GM12878 (cell line): ENCODE measurements at regions not wholly inside any gene's neighbourhood (a gene's known extent, or its start where the extent isn't known, plus 50 kb on each side); places are given as distances from the start of the nearest gene placed in this dataset.

Source experiments
- ATAC-seq: fragments of 200-7000 bp; cut with Tn5 transposase; 3 replicates; pipeline ENCODE4 v1.9.1; 2020; ENCODE audit warnings: mild to moderate bottlenecking, moderate library complexity
- BruUV-seq: library from RNA; stranded (reverse); fragments of 400-500 nt; replicated peaks from 2 replicates; lab custom pipeline; 2021; lab: Mats Ljungman, UMichigan
- CTCF ChIA-PET: fragments of 300-600 bp; sonication (Branson Sonifier 250); formaldehyde crosslinking; extraction: SDS; loops from one replicate; lab custom pipeline; 2021; ENCODE audit warnings: inconsistent platforms; lab: Yijun Ruan, JAX
- POLR2A ChIA-PET: fragments of 350-600 bp; formaldehyde crosslinking; extraction: SDS; loops from one replicate; lab custom pipeline; 2021; ENCODE audit warnings: inconsistent platforms; lab: Charles Lee
- RAD21 ChIA-PET: fragments of 300-600 bp; sonication (Branson Sonifier 250); formaldehyde crosslinking; loops from one replicate; lab custom pipeline; 2023; ENCODE audit warnings: antibody characterized with exemption; ENCODE audit not compliant: unreplicated experiment; lab: Charles Lee
- SMC1A ChIA-PET: fragments of 300-600 bp; sonication (Branson Sonifier 250); formaldehyde crosslinking; loops from one replicate; lab custom pipeline; 2023; ENCODE audit not compliant: unreplicated experiment, uncharacterized antibody; lab: Charles Lee
- DNase-seq: peaks from one replicate; pipeline ENCODE4 v3.0.0-alpha.2; 2011; ENCODE audit warnings: low read depth, low spot score
- FAIRE-seq: peaks from 3 replicates; lab custom pipeline; 2011; peaks lifted over from hg19 to GRCh38; lab: Jason Lieb, UNC
- H2AFZ ChIP-seq: 2 replicates; pipeline ENCODE4 v1.6.0; 2011; ENCODE audit warnings: low read depth, low read length, control low read depth; ENCODE audit not compliant: control insufficient read depth
- H3K27ac ChIP-seq: 2 replicates; pipeline ENCODE4 v1.5.1; 2011; ENCODE audit warnings: control low read depth; ENCODE audit not compliant: control insufficient read depth, insufficient read depth
- H3K27me3 ChIP-seq, 2 experiments: replicated peaks in 1 of 2; 2 replicates each; pipeline versions ENCODE4 v1.6.0 to v1.6.1; 2011; ENCODE audit warnings: low read length in 1 of 2; ENCODE audit not compliant: control insufficient read depth in 2 of 2, insufficient read depth in 2 of 2
- H3K36me3 ChIP-seq, 2 experiments: 2 replicates each; pipeline ENCODE4 v1.5.1; 2011; ENCODE audit warnings: low read length in 1 of 2; ENCODE audit not compliant: control insufficient read depth in 2 of 2, insufficient read depth in 2 of 2
- H3K4me1 ChIP-seq: 2 replicates; pipeline ENCODE4 v1.6.1; 2011; ENCODE audit warnings: mild to moderate bottlenecking, low read length, moderate library complexity, mixed read lengths; ENCODE audit not compliant: control insufficient read depth, insufficient read depth
- H3K4me2 ChIP-seq: 2 replicates; pipeline ENCODE4 v1.6.0; 2011; ENCODE audit warnings: control low read depth; ENCODE audit not compliant: control insufficient read depth, insufficient read depth
- H3K4me3 ChIP-seq: fragments of 200-600 bp; sonication (generic); 2 replicates; pipeline ENCODE4 v1.5.1; 2016
- H3K79me2 ChIP-seq: 2 replicates; pipeline ENCODE4 v1.6.0; 2011; ENCODE audit warnings: low read length; ENCODE audit not compliant: control insufficient read depth, insufficient read depth
- H3K9ac ChIP-seq: 2 replicates; pipeline ENCODE4 v1.8.0; 2011; ENCODE audit warnings: low read length, control low read depth, mixed read lengths; ENCODE audit not compliant: control insufficient read depth, insufficient read depth
- H3K9me3 ChIP-seq: replicated peaks from 3 replicates; pipeline ENCODE4 v1.5.1; 2011; ENCODE audit warnings: mild to moderate bottlenecking, low read length; ENCODE audit not compliant: control insufficient read depth, insufficient read depth
- H4K20me1 ChIP-seq: 2 replicates; pipeline ENCODE4 v1.6.0; 2011; ENCODE audit not compliant: control insufficient read depth, insufficient read depth
- BCLAF1 ChIP-seq: fragments of 450-650 bp; IDR thresholded peaks from 2 replicates; pipeline ENCODE4 v1.6.1; 2017; ENCODE audit warnings: antibody characterized with exemption, mild to moderate bottlenecking, moderate library complexity
- CBX5 ChIP-seq: sonication (generic); IDR thresholded peaks from 2 replicates; pipeline ENCODE4 v1.6.1; 2016; ENCODE audit warnings: low read depth, moderate library complexity, mild to moderate bottlenecking, inconsistent platforms
- CTCF ChIP-seq, 3 experiments: IDR thresholded peaks in 2 of 3; conservative IDR thresholded peaks in 1 of 3; 2 replicates each; pipeline ENCODE4 v1.5.1; 2011; ENCODE audit warnings: low read depth in 3 of 3, low read length in 3 of 3, mild to moderate bottlenecking in 3 of 3, control low read depth in 2 of 3, moderate library complexity in 2 of 3, inconsistent platforms in 1 of 3, mixed read lengths in 1 of 3; ENCODE audit not compliant: control insufficient read depth in 2 of 3, insufficient read depth in 1 of 3; ENCODE audit errors: extremely low read depth in 1 of 3
- PAX5 ChIP-seq: IDR thresholded peaks from 2 replicates; pipeline ENCODE4 v1.6.1; 2011; ENCODE audit warnings: low read depth, low read length, borderline replicate concordance
- WGBS: methylation state at CpG from one replicate; pipeline ENCODE4 v1.1.6; 2016; ENCODE audit warnings: low lambda C conversion rate; ENCODE audit not compliant: insufficient replicate concordance, insufficient coverage; ENCODE audit errors: missing lambda C conversion rate; 5-methylcytosine and 5-hydroxymethylcytosine counted together
- in situ Hi-C: fragments of 300-500 bp; cut with MboI; formaldehyde crosslinking; loops from 9 replicates; pipeline ENCODE4 v1.14.3; 2018; ENCODE audit warnings: mixed read lengths
- intact Hi-C: fragments of 100-400 bp; cut with micrococcal nuclease; formaldehyde crosslinking; loops from one replicate; pipeline ENCODE4 v1.14.2; 2022; ENCODE audit not compliant: unreplicated experiment

DNA sequence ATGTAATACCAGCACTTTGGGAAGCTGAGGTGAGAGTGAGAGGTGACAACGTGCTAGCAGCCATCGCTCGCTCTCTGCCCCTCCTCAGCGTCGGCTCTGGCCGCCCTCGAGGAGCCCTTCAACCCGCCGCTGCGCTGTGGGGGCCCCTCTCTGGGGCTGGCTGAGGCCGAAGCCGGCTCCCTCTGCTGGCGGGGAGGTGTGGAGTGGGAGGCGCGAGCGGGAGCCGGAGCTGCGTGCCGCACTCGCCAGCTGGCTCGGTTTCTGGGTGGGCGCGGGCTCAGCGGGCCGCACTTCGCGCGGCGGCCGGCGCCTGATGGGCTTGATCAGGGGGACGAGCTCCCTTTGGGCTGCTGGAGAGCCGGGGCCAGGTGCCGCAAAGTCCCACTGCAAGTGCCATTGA is 98.9 kb upstream of the UBASH3B start:
- H3K4me2 ChIP-seq: no peak overlapping the region
- no peak overlapping the region for H3K4me3 ChIP-seq
- in situ Hi-C loops: no loop called here
- 50% methylated on average over 33 of the region's 34 CpGs for WGBS
- no peak for FAIRE-seq
- no peaks in the 10 kb centered on the region; a peak in 2 of 4 replicates for H3K27me3 ChIP-seq
- no peaks in the 10 kb centered on the region for H3K36me3 ChIP-seq
- no peaks in the 10 kb centered on the region for H3K4me1 ChIP-seq
- no peaks in the 10 kb centered on the region for H3K79me2 ChIP-seq
- SMC1A ChIA-PET: no interaction called here
- TF ChIP-seq PAX5 (no peak), CTCF (IDR thresholded peaks at IDR 0.05 in 2 of 3, conservative IDR thresholded peaks at IDR 0.05 in 1 of 3; ENCODE audit: control insufficient read depth in 2 of 3, extremely low read depth in 1 of 3, insufficient read depth in 1 of 3, low read depth in 3 of 3, low read length in 3 of 3) (0 out of 6 replicates have a peak, but pooled peaks of 1 of the 3 experiments have one; percentile 2)
- TF ChIP-seq, all 136 proteins: peak for 1
- ChIA-PET CTCF (interaction anchor here (0.6 kb wide), 1 partner anchor 13 kb away, joined by 3 read pairs; no protein-coding TSS in a partner anchor), RAD21 (no interaction called here), POLR2A (no interaction called here)
- BruUV-seq: no TSS peak
- intact Hi-C loops: no loop called here
- Histone ChIP-seq H2AFZ (no peak overlapping the region), H3K27ac (no peak overlapping the region), H3K9me3 (no peaks in the 10 kb centered on the region), H3K9ac (no peak overlapping the region), H4K20me1 (no peaks in the 10 kb centered on the region)
- DNase-seq (no peak), ATAC-seq (no peak)

GRCh38 chr11:122538060-122538459 is 117.5 kb upstream of the UBASH3B start:
- 67% methylated on average over 3 of the region's 3 CpGs for WGBS
- ChIA-PET CTCF (no interaction called here), POLR2A (no interaction called here)

More at GRCh38 chr11:122538060-122538459, 117.5 kb upstream of the UBASH3B start:
- no peak overlapping the region for H3K9ac ChIP-seq
- DNase-seq (no peak), FAIRE-seq (no peak)
- H3K9me3 ChIP-seq: no peaks in the 10 kb centered on the region
- ChIA-PET SMC1A (no interaction called here), RAD21 (no interaction called here)
- no peaks in the 10 kb centered on the region for H3K4me1 ChIP-seq
- H3K36me3 ChIP-seq: no peaks in the 10 kb centered on the region
- no peaks in the 10 kb centered on the region for H4K20me1 ChIP-seq
- H3K4me3 ChIP-seq: no peak overlapping the region
- H3K79me2 ChIP-seq: no peaks in the 10 kb centered on the region
- no peak overlapping the region for H3K4me2 ChIP-seq
- TF ChIP-seq BCLAF1 (no peak), CBX5 (0 out of 2 replicates have a peak, but pooled peaks have one; percentile 35)
- TF ChIP-seq, all 136 proteins: peak for 1
- BruUV-seq: no TSS peak
- in situ Hi-C loops (no loop called here), intact Hi-C loops (no loop called here)
- ATAC-seq: no peak
- H3K27ac ChIP-seq: no peak overlapping the region
- no peak overlapping the region for H2AFZ ChIP-seq
- H3K27me3 ChIP-seq: no peaks in the 10 kb centered on the region
